Activated T-cell treated with anti-CD3 and anti-CD28 coated beads for 1 hour (primary cell): ENCODE measurements at regions not wholly inside any gene's neighbourhood (a gene's known extent, or its start where the extent isn't known, plus 50 kb on each side); places are given as distances from the start of the nearest gene placed in this dataset.

Source experiments
- DNase-seq: peaks from one replicate; pipeline ENCODE4 v3.0.0-alpha.2; 2020; ENCODE audit warnings: low read depth

DNA sequence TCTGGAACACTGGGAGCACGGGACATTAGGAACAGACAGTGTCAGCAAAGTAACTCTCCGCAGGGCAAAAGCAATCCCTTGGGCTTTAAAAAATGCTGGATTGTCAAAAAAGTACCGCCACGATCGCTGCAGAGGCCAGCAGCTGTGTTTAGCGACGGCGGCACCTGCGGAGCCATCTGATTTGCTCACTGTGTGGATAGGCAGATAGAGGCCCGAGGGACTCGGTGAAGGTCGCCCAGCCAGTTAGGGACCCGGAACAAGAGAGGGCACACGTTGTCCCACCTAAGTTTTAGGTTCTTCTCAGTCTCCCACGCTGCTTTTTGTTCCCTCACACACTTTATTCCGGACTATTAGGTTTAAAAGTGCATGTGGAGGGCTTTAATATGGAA is 238.3 kb downstream of the TEX29 start:
- DNase-seq: no peak

DNA sequence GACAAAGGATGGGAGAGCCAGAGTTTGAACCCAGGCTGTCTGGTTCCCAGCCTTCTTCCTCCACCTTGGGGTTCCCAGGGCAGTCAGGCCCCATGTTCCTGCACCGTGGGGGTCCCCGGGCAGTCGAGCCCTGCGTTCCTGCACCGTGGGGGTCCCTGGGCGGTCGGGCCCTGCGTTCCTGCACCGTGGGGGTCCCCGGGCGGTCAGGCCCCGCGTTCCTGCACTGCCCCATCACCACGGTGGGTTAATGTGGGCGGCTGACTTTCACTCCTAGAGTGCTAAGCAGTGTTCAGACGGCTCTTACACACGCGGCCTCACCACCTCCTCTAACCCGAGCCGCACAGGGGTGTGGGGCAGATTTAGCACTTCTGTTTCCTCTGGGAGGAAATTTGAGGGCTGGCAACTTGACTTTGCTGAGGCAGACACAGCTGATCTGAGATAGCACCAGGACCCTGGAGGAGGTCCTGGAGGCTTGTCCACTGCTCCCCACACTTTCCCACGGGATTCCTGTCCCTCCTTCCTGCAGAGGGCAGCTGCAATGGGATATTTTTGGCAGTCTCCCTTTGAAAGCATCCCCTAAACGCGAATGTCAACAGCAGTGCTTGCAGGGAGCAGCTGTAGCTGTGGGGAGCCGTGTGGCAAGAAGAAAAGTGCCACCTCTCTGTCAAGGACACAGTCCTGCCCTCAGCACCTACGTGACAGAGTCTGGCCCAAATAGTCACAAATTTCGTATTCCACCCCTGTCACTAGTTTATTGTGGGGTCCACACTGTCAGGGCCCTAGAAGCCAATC is 239.4 kb downstream of the TEX29 start:
- no peak for DNase-seq

DNA sequence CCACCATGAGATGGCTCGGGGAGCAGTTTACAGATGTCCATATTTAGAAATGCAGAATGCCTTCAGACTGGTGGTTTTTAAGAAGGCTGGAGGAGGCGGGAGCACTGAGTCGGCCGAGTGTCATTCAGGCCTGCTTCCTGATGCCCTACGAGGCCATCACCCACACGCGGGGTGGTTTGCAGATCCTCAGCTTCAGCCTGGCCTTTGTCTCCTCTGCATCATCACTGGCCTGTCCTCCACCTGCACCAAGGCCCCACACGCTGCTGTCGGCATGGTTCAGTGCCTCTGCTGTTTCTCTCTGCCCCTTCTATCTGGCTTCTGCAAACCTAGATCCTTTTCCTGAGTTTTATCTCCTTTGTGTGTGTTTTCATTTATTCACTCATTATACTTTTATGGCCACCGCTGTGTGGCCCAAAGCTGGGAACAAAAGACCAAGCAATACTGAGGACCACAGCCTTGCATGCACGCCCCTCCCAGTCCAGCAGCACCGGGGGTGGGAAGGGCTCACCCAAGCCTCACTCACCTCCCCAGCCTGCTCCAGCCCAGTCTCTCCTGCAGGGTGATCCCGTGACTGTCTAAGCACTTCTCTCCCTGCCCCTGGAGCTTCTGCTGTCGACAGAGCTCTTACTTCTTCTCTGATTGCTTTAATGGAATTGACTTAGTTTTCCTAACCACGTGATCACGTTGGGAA is 240.8 kb downstream of the TEX29 start:
- no peak for DNase-seq

DNA sequence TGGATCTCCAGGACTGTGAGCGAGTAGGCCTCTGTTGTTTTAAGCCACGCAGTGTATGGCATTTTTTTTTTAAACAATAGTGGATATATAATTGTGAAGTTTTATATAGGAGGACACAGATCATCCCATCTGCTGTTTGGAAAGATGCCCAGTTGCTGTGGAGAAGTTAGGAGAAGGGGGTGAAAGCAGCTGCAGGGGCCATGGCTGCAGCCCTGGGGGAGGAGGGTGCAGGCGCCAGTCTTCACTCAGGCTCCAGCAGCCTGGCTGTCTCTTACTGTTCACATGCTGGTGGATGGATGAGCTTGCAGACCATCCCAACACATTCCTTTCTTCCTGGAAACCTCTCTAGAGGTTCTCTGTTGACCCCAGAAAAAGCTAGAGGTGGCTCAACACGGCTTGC is 242.3 kb downstream of the TEX29 start:
- no peak for DNase-seq

DNA sequence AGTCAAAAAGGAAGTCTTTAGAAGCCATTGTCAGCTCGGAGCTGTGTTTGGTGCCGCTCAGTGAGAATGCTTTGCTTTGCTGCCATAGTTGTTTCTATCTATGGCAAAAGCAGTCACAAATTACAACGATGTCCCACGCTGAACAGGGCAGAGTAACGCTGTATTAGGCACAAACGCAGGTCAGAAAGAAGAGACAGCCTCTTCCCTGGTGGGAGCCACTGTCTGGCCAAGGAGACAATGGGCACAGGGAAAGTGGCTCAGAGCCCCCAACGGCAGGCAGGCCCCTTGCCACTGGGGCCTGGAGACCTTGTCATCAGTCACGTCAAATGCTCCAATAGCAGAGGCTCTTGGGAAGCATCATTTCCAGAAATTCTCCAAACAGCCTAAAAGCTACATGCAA is 244.2 kb downstream of the TEX29 start:
- DNase-seq: no peak

DNA sequence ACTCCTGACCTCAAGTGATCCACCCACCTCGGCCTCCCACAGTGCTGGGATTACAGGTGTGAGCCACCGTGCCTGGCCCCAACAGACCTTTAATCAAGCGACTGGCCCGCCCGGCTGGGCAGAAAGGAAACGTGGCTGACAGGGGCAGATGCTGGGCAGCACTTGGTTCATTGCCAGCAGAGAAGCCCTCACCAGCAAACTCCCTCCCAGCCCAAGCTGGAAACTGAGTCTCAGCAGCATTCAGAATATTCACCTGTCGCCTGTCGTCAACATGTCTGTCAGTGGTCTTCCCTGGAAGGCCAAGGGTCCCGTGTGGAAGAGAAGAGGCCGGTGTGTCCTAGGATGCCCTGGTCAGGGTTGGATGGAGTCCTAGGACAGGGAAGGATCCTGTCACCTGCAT is 245.0 kb downstream of the TEX29 start:
- DNase-seq: no peak

DNA sequence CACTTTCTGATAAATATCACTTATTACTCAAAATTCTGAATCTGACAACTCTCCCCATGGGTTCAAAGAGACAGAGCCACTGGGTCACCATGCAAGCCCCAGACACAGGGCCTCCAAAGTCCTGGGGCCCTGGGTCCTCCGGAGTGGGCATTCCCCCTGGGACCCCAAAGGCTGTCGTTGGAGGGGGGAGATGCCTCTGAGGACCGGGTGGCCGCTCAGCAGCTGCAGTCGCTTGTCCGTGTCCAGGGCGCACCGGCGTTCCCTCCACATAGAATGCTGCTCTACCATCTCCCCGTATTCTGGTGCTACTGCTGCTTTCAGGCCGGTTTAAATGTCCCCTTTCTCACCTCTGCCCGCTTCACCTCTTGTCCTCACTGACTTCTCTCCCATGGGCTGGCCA is 246.1 kb downstream of the TEX29 start:
- no peak for DNase-seq

DNA sequence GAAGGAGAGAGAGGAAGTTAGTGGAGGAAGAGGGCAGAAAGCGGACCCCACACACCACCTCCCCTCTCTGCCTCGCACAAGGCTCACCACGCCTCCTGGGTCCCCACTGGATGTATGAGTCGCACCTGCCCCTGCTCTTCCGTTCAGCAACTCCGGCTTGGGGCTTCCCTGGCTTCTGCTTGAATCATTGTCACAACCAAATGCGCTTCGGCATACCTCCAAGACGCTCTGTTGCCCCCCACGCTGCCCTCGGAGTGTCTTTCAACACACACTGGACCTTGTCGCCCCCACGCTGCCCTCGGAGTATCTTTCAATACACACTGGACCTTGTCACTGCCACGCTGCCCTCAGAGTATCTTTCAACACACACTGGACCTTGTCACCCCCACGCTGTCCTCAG is 247.2 kb downstream of the TEX29 start:
- DNase-seq: no peak

DNA sequence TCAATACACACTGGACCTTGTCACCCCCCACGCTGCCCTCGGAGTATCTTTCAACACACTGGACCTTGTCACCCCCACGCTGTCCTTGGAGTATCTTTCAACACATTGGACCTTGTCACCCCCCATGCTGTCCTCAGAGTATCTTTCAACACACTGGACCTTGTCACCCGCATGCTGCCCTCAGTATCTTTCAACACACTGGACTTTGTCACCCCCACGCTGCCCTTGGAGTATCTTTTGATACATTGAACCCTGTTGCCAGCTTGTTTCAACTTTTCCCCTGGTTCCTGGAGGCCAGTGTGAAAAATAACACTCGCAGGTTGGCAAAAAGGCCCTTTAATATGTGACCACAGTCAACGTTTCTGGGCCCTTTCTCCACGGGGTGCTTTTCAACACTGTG is 247.8 kb downstream of the TEX29 start:
- no peak for DNase-seq

DNA sequence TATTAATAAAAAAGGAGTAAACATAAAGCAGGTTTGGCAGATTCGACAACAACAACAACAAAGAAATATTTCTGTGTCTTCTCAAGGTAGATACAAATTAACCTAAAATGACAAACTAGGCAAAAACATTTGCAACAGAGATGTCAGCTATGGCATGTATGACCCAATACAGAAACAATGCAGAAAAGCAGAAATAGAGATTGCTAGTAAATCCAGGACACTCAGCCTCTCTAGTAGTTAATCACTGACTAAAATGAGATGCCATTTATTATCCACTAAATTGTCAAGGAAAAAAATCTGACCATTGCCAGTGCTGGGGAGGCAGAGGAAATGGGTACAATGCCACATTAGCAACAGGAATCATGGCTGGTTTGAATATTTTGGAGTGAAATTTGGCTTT is 250.5 kb downstream of the TEX29 start:
- no peak for DNase-seq

DNA sequence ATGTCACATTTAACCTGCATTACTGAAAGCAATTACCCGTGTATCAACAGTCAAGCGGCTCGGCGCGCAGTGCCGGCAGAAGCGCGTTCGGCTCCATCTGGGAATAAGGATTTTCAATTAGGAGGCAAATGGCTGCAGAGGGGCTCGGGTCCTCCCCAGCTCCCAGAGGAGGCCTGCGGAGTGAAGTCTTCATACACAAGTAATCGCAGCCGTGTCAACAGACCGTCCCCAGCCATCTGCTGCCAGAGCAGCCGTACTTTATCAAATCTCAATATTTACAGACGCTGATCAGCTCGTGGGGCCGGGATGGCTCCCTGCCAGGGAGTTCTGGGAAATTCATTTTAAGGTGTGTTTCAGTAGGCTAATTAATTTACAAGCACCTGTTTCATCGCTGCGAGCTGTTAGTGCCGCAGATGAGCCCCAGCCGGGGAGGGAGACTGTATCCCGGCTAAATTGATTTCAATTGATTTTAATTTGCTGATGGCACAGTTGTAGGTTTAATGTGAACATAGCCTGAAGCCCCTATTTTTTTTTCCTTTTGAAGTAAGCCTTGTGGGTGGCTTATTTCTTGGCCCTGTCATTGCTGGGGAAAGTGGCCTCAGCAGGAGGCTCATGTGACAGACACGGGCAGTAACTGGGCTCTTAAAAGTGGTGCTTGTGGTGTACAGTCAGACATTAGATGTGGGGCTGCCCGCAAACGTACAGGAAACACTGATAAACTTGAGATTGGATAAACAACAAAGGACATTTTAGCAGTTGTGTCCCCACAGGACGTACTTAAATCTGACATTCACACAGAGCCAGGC is 252.7 kb downstream of the TEX29 start:
- no peak for DNase-seq

DNA sequence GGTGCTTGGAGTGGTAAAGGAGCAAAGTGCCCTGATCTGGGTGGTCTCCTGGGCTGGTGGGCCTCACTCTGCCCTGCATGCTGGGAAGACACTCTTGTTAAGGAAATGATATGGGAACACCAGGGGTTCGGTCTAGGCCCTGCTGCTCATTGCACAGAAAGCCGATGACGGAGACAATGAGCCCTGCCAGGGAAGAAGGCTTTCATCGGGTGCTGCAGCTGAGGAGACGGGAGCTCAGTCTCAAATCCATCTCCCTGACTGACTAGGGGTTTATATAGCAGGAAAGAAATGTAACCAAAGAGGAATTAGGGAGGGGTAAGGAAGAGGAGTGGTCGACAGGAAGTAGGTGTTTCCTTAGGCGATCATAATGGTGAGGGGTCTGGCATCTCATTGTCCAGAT is 253.4 kb downstream of the TEX29 start:
- DNase-seq: no peak

DNA sequence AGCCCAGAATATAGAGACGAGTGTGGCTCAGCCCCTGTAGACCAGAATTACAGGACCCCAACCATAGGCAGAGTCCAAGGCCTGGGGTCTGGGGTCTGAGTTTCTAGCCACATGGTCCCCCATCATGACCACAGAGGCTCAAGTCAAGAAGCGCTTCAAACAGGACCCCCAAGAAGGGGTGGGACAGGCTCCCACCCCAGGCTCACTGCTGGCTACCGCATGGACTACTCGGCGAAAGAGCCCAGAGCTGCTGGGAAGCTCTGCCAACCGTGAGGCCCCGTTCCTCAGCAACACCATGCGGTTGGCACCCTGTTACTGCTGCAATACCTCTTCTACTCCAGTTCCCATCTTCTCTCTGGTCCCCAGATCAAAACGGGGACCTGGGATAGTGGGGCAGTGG is 254.8 kb downstream of the TEX29 start:
- no peak for DNase-seq

DNA sequence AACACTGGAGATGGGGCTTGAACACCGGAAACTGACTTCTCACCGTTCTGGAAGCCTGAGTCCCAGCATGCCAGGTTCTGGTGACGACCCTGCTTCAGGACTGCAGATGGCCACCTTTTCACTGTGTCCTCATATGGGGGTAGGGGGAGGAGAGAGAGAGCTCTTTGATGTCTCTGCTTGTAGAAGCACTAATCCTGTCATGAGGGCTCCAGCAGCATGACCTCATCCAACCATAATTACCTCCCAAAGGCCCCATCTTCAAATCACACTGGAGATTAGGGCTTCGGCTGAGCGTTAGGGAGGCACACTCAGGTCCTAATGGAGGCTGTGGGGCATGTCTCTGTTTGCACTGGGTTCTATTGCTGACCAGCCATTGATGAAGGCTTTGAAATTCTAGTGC is 255.3 kb downstream of the TEX29 start:
- DNase-seq: no peak

DNA sequence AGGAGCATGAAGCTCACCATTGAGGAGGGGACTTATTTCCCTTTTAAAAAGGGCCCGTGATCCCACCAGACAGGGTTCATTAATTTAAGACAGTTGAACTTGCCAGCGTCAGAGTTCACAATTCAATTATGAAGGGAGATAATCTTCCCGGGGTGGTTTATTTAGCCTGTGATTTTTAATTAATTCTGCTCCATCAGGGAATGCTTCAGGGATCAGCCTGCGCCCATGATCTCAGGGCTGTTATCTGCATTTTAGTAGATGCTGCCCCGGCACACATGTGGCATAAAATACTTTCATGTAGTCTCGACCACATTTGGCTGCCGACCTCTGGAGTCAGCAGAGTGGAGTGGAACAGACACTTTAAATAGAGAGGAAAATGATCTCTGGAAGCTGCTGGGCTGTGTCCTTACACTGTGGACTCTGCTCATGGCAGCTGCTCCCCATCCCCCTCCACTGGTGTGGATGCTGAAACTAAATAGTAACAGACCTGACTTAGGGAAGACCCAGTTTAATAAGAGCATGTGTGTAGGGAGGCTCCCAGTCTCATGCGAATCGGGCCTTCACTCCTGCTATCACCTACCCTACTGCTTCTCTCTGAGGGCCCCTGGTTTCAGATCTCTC is 256.9 kb downstream of the TEX29 start:
- DNase-seq: no peak

DNA sequence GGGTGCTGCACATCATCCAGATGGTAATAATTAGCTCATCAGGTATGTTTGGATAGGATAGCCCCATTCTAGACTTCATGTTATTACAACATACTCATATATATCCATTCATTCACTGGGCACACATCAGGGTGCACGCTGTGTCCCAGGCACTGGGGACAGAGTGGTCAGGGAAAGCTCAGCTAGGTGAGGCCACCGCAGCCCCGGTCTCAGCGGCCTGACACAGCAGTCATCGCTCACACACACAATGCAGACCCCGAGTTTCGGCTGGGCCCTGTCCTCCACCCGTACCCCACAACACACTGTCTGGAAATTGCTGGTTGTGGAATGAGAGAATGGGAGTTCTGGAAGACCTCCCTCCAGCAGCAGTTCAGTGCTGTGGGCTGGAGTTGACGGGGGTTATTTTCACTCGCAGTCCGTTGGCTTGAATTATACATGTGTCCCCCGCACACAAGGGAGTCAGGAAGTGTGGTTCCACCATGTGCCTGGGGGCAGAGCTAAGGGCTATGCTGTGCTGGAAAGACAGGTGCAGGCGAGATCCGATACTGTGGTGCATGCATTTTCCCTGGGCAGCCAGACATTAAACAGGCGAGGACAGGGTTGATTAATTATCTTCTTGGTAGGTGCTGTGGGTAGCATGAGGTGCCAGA is 257.6 kb downstream of the TEX29 start:
- DNase-seq: no peak

DNA sequence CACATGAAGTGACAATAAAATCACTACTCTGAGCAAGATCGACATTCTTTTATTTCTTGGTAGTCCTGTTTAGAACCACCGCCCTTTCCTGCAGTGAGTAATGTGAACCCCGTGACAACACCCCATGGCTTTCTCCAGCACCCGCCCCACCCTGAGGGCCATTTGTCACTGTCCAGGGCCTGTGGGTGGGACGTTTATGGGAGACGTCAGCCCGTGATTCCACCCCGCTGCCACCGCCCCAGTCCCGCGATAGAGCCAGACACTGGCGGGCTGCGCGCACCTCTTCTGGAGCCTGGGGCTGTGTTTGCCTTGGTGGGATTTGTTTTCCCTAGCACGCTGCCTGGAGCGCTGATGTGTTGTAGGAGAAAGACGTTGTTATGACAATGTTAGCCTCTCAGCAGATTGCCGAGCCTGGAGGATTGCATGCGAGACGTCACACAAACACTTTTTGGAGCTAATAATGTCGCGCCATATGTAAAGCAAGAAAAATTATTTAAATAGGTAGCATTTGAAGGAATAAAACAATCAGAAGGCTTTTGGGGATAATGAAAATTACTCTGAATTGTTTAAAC is 263.7 kb downstream of the TEX29 start:
- DNase-seq: no peak

DNA sequence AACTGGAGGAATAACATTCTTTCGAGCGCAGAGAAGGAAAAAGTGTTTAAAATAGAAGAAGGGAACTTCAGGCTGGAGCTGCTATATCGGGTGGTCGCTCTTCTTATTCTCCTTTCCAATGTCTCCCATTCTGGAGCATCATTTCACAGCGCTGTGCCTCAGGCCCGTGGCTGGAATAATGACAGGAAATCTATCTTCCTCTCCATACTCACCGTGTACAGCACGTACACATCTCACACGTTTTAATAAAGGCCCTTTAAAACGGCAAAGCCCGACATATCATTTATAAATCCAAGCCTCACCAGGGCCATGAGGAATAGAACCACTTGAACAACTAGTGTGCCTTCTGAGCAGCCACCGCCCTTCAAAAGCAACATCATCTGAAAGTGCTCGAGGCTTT is 264.4 kb downstream of the TEX29 start:
- DNase-seq: no peak

DNA sequence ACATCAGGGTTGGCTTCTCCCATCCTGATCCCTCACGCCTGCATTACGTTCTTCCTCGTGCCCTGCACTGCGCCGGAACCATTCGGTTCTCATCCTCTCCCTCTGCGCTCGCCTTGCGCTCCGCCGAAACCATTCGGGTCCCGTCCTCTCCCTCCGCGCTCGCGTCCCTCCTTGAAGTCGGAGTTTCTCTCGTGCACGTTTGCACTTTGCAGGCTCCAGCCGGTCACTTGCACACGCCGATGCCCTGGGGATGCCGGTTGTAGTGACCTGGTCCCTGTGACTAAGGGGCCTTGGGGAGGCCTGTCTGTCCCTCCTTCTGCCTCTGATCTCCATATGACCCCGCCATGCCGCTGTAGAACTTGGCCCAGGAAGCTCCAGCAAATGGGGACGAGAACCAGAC is 265.8 kb downstream of the TEX29 start:
- no peak for DNase-seq

DNA sequence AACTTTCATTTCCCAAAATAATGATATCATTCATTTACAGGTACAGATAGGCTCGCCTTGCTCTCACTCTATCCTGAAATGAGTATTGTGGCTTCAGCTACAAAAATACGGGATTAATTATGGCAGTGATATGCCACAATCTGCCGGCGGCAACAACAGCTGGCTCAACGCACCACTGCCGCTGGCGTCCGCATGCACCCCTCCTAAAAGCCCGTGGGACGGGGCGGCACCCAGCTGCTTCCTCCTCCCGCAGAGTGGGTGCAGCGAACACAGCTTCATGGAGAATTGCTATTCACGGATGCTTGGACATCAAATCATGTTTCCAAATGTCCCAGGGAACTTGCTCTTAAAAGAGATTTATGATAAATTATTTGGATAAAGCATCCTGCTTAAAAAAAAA is 266.8 kb downstream of the TEX29 start:
- DNase-seq: no peak

DNA sequence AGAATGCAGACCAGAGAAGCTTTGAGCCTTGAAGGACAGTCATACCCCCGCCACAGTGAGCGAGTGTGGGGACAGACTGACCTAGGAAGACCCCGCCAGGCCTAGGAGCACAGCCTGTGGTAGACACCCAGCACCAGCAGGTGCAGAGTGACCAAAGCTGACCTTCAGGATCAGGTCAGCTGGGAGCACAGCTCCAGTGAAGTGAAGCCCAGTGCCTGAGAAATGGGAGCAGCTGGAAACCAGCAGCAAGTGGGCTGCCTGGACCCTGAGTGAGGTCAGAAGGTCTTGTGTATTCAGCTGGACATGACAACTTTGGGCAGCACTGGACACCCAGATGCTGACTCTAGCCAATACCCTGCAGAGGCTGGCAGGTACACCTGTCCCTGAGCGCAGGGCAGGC is 268.9 kb downstream of the TEX29 start:
- no peak for DNase-seq

DNA sequence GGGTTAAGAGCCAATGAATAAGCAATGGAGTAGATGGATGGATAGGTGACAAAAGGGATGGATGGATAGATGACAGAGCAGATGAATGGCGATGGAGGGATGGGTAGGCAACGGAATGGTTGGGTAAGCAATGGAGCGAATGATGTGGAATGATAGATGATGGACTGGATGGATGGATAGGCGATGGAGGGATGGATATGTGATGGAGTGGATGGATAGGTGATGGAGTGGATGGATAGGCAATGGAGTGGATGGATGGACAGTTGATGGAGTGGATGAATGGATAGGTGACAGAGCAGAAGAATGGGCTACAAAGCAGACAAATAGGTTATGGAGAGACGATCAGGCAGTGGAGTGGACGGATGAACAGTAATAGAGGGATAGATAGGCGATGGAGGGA is 269.6 kb downstream of the TEX29 start:
- no peak for DNase-seq
